NT2/D1 (cell line): ENCODE measurements at regions not wholly inside any gene's neighbourhood (a gene's known extent, or its start where the extent isn't known, plus 50 kb on each side); places are given as distances from the start of the nearest gene placed in this dataset.

ENCODE experiments used
- SUZ12 ChIP-seq: IDR thresholded peaks from 2 replicates; pipeline ENCODE4 v1.6.1; 2011; ENCODE audit not compliant: insufficient read length, insufficient read depth; ENCODE audit errors: extremely low read depth
- YY1 ChIP-seq: IDR thresholded peaks from 2 replicates; pipeline ENCODE4 v1.6.1; 2011; ENCODE audit not compliant: insufficient read length, insufficient read depth
- ZNF274 ChIP-seq: IDR thresholded peaks from 2 replicates; pipeline ENCODE4 v1.6.1; 2011; ENCODE audit warnings: mild to moderate bottlenecking, low read depth, low read length

DNA sequence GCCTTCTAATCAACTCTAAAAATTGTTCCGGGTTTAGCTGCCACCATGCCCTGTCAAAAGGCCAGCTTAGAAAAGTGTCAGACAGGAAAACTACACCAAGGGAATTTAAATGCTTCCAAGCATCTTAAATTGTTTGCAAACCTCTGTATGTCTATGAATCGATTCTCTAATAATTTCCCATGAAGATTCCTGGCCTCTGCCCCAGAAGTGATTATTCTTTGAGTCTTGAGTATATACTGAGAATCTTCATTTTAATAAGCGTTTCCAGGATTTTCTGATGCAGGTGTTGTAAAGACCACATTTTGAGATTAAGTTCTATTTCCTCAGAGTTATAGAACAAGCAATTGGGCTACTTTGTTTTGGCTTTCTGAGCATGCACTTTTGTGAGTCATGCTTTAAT lies 471.8 kb upstream of the JAG1 start:
- no peak for TF ChIP-seq ZNF274
- no peak for TF ChIP-seq SUZ12
- no peak for TF ChIP-seq YY1
